PFSK-1 (cell line): ENCODE measurements at regions not wholly inside any gene's neighbourhood (a gene's known extent, or its start where the extent isn't known, plus 50 kb on each side); places are given as distances from the start of the nearest gene placed in this dataset.

Experiments
- FOXP2 ChIP-seq: optimal IDR thresholded peaks from 2 replicates; pipeline ENCODE3; 2011; ENCODE audit warnings: borderline replicate concordance, control low read depth, inconsistent platforms; ENCODE audit not compliant: insufficient read depth; ENCODE audit errors: extremely low read length, extremely low read depth
- POLR2AphosphoS5 ChIP-seq: IDR thresholded peaks from 2 replicates; pipeline ENCODE4 v1.6.1; 2012; ENCODE audit warnings: low read depth, mild to moderate bottlenecking, control low read depth, low read length, moderate library complexity
- REST ChIP-seq, 2 experiments: IDR thresholded peaks; 2 replicates each; pipeline versions ENCODE4 v1.6.1 to v1.8.0; 2011 to 2012; ENCODE audit warnings: low read depth in 2 of 2, low read length in 2 of 2, control low read depth in 1 of 2, inconsistent platforms in 1 of 2, mild to moderate bottlenecking in 1 of 2, moderate library complexity in 1 of 2; ENCODE audit not compliant: insufficient read depth in 1 of 2
- SIN3A ChIP-seq: IDR thresholded peaks from 2 replicates; pipeline ENCODE4 v1.6.1; 2012; ENCODE audit warnings: mild to moderate bottlenecking, low read length, moderate library complexity, borderline replicate concordance; ENCODE audit not compliant: insufficient read depth
- TAF1 ChIP-seq: IDR thresholded peaks from 2 replicates; pipeline ENCODE4 v1.6.1; 2012; ENCODE audit warnings: low read length, control low read depth, borderline replicate concordance; ENCODE audit not compliant: insufficient read depth

GRCh38 chr3:160154596-160154995, 70.6 kb upstream of the C3orf80 start:
- TF ChIP-seq POLR2AphosphoS5 (no peak), FOXP2 (no peak), TAF1 (no peak), SIN3A (no peak), REST (IDR thresholded peaks at IDR 0.05; ENCODE audit: insufficient read depth in 1 of 2, low read depth in 2 of 2, low read length in 2 of 2) (no peak)

- TF ChIP-seq POLR2AphosphoS5 (no peak), FOXP2 (no peak)
Measured at GRCh38 chr3:160157321-160157720, 67.9 kb upstream of the C3orf80 start.

- TF ChIP-seq SIN3A (no peak), TAF1 (no peak), REST (IDR thresholded peaks at IDR 0.05; ENCODE audit: insufficient read depth in 1 of 2, low read depth in 2 of 2, low read length in 2 of 2) (no peak), FOXP2 (no peak), POLR2AphosphoS5 (no peak)
Measured at GRCh38 chr3:160159341-160159740, 65.9 kb upstream of the C3orf80 start.

- TF ChIP-seq REST (IDR thresholded peaks at IDR 0.05; ENCODE audit: insufficient read depth in 1 of 2, low read depth in 2 of 2, low read length in 2 of 2) (no peak), SIN3A (no peak), POLR2AphosphoS5 (no peak), TAF1 (no peak), FOXP2 (no peak)
Measured at GRCh38 chr3:160159806-160160205, 65.4 kb upstream of the C3orf80 start.

DNA sequence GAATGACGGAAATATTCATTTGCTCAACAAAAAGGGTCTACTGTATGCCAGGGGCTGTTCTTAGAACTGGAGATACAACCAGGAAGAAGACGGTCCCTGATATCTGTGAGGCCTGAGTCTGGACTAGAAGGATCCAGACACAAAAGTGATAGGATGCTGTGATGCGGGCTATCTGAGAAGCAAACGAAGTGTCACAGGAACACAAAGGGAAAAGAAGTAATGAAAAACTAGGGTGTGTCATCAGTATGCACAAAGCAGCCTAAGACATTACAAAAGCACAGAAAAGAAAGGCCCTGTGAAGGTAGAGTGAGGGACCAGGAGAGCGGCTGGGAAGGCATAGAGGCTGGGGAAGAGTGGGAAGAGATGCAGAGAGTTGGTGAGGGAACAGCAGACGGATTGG, 63.3 kb upstream of the C3orf80 start:
- TF ChIP-seq SIN3A (no peak), POLR2AphosphoS5 (no peak), FOXP2 (no peak), TAF1 (no peak)

DNA sequence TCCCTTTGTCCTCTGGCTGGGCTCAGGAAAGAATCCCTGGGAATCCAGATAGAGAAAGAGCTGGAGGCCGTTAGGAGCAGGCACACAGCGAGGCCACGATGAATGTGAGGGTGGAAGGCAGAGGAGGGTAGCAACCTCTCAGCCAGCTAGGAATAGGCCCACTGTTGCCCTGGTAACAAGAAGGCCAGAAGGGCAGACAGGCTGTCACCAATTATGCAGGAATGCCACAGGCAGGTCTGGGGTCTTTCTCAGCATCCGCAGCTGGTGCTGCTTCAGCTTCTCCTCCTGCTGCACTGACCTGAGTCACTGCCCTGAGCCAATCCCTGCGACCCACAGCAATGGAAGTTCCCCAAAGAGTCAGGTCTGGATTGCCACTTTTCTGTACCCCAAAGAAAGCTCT, 62.8 kb upstream of the C3orf80 start:
- TF ChIP-seq TAF1 (no peak), POLR2AphosphoS5 (no peak), SIN3A (no peak), FOXP2 (no peak), REST (IDR thresholded peaks at IDR 0.05; ENCODE audit: insufficient read depth in 1 of 2, low read depth in 2 of 2, low read length in 2 of 2) (no peak)
